Left renal pelvis (tissue), 4 donors: ENCODE measurements at regions not wholly inside any gene's neighbourhood (a gene's known extent, or its start where the extent isn't known, plus 50 kb on each side); places are given as distances from the start of the nearest gene placed in this dataset.

Source experiments
- DNase-seq, 4 donors: peaks; one replicate each; pipeline ENCODE4 v3.0.0-alpha.2; 2013; ENCODE audit warnings: low read depth in 4 of 4, low spot score in 3 of 4

DNA sequence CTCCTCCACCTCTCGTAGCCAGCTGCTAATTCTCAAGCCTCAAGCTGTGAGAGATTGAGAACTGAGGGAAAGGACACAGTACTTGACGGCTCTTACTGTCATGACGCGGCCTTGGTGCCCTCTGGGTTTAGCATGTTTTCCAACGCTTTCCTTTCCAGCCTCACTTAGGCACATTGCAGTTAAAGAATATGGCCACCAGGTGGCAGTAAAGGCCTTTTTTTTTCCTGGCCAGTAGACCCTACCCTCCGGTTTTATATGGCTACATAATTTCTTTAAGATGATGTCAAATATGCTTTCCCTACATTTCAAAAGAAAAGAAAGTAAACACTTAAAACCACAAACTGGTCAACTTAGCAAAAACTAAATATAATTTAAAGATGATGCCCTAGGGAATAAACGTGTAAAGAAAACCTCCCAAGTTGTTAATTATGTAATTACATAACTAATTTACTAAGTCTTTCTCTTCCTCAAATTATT lies 56.8 kb upstream of the PRDX6 start:
- DNase-seq = peak; percentile 53 to 75 (median 60)

DNA sequence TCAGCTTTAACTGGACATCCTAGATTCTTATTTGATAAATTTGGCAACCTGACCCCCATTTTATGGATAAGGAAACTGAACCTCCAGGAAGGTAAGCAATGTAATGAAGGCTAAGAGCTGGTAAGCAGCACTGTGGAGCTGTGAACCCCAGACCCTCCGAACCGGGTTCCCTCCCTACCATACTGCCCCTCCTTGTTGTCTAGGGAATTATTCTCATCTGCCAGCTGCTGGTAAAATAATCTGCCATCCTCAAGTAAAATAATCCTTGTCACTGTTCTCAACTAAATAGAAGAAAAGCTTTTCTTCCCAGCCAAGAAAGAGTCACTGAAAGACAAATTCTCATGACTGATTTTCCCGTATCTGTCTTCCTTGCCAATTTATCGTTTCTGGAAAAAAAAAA lies 55.8 kb upstream of the PRDX6 start:
- DNase-seq = no peak

- DNase-seq = no peak
Measured at GRCh38 chr1:173421789-173422188, 55.3 kb upstream of the PRDX6 start.

DNA sequence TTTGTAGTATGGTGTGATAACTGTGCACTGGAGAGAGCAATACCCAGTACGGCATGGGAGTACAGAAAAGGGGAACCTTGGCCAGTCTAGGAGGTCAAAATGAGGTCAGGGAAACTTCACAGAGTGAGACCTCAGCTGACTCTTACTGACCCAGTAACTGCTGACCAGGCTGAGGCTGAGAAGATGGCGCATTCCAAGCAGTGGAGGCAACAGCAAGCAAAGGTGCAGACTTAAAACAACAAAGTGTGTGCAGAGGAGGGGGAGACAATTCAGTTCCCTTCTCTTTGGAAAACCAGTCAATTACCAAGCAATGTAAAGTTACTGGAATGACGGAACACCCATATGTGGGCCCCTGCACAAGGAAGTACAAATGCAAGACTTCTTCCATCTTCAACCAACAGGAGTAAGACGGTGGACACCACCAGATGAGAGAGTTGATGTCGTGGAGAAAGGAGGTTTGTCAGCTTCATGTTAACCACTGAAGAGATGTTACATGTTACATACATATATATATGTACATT lies 54.6 kb upstream of the PRDX6 start:
- DNase-seq = no peak

- no peak for DNase-seq
Measured at GRCh38 chr1:173423291-173423690, 53.8 kb upstream of the PRDX6 start.

- DNase-seq = no peak
Measured at GRCh38 chr1:173424143-173424542, 53.0 kb upstream of the PRDX6 start.

- no peak for DNase-seq
Measured at GRCh38 chr1:173424782-173425407, 52.2 kb upstream of the PRDX6 start.

GRCh38 chr1:173426057-173426456 lies 51.1 kb upstream of the PRDX6 start:
- no peak for DNase-seq

DNA sequence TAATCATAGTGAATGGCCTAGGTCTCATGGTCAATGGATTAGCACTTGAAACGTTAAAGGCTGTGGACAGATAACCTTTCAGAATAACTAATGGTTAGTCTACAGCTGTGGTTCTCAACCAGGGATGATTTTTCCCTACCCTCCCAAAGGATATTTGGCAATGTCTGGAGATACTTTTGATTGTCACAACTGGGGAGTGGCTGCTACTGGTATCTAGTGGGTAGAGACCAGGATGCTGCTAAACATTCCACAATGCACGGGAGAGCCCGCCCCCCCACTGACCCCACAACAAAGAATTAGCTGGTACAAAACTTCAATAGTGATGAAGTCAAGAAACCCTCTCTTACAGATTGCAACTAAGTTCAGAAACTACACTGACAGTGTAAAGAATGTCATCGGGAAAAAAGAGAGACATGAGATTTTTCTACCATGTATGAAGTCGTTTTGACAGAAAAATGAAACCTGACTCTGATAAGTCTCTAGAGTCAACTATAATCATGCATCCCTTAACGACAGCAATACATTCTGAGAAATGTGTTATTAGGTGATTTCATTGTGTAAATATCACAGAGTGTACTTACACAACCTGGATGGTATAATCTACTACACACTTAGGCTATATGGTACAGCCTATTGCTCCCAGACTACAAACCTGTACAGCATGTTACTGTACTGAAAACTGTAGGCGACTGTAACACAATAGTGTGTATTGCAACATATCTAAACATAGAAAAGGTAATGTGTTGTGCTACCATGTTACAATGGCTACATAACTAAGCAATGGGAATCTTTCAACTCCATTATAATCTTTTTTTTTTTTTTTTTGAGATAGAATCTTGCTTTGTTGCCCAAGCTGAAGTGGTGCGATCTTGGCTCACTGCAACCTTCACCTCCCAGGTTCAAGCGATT lies 49.7 kb upstream of the PRDX6 start:
- no peak for DNase-seq
